Tibial artery (tissue), 4 donors: ENCODE measurements at regions not wholly inside any gene's neighbourhood (a gene's known extent, or its start where the extent isn't known, plus 50 kb on each side); places are given as distances from the start of the nearest gene placed in this dataset.

Experiments
- DNase-seq, 2 donors: peaks; one replicate each; pipeline ENCODE4 v3.0.0-alpha.2; 2019
- H3K27ac ChIP-seq, 2 donors: fragments of 200-600 bp; sonication (generic) in 1 of 2; 1 replicate in 1 of 2; 2 replicates in 1 of 2; pipeline ENCODE4 v1.5.1; 2018 to 2019; ENCODE audit warnings: mild to moderate bottlenecking in 1 of 2
- H3K27me3 ChIP-seq, 2 donors: fragments of 200-600 bp; sonication (generic) in 1 of 2; one replicate each; pipeline versions ENCODE4 v1.5.1 to v1.6.0; 2016 to 2019
- H3K36me3 ChIP-seq, 3 donors: fragments of 200-600 bp; sonication (generic) in 2 of 3; one replicate each; pipeline ENCODE4 v1.5.1; 2016 to 2019; ENCODE audit warnings: mild to moderate bottlenecking in 2 of 3
- H3K4me1 ChIP-seq, 4 donors: fragments of 200-600 bp; sonication (generic) in 2 of 4; 1 replicate in 3 of 4; 2 replicates in 1 of 4; pipeline ENCODE4 v1.5.1; 2016 to 2019
- H3K4me3 ChIP-seq, 2 donors: fragments of 200-600 bp; sonication (generic) in 1 of 2; 1 replicate in 1 of 2; 2 replicates in 1 of 2; pipeline ENCODE4 v1.5.1; 2018 to 2019; ENCODE audit warnings: mild to moderate bottlenecking in 2 of 2
- H3K9me3 ChIP-seq, 3 donors: fragments of 200-600 bp; sonication (generic) in 1 of 3; one replicate each; pipeline ENCODE4 v1.5.1; 2016 to 2019
- intact Hi-C: fragments of 100-400 bp; cut with DNase I; formaldehyde crosslinking; loops from one replicate; pipeline ENCODE4 v1.15.0; 2023; ENCODE audit warnings: low total_unique reads
- TF ChIP-seq, protein P1 (sequence below), 2 experiments: fragments of 200-600 bp in 1 of 2; fragments of 450-650 bp in 1 of 2; IDR thresholded peaks; one replicate each; pipeline ENCODE4 v1.5.1; 2017 to 2019; ENCODE audit warnings: antibody characterized with exemption in 2 of 2, mild to moderate bottlenecking in 1 of 2, moderate library complexity in 1 of 2

- intact Hi-C loops, result loop anchor here (10.0 kb wide), 1 partner anchor 145 kb away; no protein-coding TSS in a partner anchor
- Histone ChIP-seq H3K36me3 (no peaks in the 10 kb centered on the region), H3K4me1 (no peaks in the 10 kb centered on the region), H3K27ac (no peak overlapping the region), H3K9me3 (no peaks in the 10 kb centered on the region), H3K27me3 (no peaks in the 10 kb centered on the region), H3K4me3 (no peak overlapping the region)
- TF ChIP-seq, protein P1, sequence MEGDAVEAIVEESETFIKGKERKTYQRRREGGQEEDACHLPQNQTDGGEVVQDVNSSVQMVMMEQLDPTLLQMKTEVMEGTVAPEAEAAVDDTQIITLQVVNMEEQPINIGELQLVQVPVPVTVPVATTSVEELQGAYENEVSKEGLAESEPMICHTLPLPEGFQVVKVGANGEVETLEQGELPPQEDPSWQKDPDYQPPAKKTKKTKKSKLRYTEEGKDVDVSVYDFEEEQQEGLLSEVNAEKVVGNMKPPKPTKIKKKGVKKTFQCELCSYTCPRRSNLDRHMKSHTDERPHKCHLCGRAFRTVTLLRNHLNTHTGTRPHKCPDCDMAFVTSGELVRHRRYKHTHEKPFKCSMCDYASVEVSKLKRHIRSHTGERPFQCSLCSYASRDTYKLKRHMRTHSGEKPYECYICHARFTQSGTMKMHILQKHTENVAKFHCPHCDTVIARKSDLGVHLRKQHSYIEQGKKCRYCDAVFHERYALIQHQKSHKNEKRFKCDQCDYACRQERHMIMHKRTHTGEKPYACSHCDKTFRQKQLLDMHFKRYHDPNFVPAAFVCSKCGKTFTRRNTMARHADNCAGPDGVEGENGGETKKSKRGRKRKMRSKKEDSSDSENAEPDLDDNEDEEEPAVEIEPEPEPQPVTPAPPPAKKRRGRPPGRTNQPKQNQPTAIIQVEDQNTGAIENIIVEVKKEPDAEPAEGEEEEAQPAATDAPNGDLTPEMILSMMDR (IDR thresholded peaks at IDR 0.05), result no peak
- no peak for DNase-seq
These were observed 126.6 kb upstream of the ACSL4 start for GRCh38 chrX:109859651-109860050.

DNA sequence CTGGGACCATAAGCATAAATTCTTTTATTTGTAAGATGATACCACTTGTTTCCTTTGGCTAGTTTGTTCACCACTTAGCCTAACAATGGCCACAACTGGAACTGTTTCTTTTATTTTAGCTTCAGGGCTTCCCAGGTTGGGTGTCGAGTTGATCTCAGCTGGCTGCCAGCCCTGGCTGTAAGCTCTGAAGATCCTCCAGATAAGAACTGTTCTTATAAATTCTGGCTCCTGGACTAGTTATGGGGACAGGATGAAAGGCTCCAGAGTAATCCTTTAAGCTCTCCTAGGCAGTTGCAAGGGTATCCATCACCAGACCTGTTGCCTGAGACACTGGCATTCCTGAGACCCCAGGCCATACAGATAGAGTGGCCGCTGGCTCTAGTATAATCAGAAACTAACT is 129.4 kb upstream of the ACSL4 start:
- H3K27me3 ChIP-seq, result no peaks in the 10 kb centered on the region
- intact Hi-C loops, result no loop called here
- no peak overlapping the region for H3K27ac ChIP-seq
- no peak overlapping the region for H3K4me3 ChIP-seq
- no peaks in the 10 kb centered on the region for H3K4me1 ChIP-seq
- H3K36me3 ChIP-seq, result no peaks in the 10 kb centered on the region
- DNase-seq, result no peak
- H3K9me3 ChIP-seq, result no peaks in the 10 kb centered on the region
- TF ChIP-seq, protein P1 (IDR thresholded peaks at IDR 0.05), result no peak

DNA sequence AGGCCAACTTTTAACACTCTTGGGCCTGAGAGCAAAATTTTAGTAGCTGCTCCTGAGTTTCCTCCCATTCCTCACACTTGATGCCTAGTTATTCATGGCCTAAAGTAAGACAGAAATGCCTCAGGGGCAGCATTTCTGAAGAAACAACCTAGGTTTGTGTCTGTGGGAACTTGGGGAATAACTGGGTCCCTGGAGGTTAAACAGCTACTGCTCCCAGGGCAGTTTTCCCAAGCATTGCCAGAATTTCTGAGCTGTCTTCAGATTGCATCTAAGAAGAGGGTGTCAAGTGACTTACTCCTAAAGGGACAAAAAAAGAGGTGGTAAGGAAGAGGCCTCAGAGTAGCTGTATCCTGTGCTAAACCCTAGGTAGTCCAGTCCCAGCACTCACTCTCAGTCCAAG is 130.8 kb upstream of the ACSL4 start:
- Histone ChIP-seq H3K27ac (no peak overlapping the region), H3K36me3 (no peaks in the 10 kb centered on the region), H3K9me3 (no peaks in the 10 kb centered on the region), H3K4me1 (no peaks in the 10 kb centered on the region), H3K4me3 (no peak overlapping the region), H3K27me3 (no peaks in the 10 kb centered on the region)
- DNase-seq, result no peak
- TF ChIP-seq, protein P1 (IDR thresholded peaks at IDR 0.05), result no peak
- intact Hi-C loops, result no loop called here

DNA sequence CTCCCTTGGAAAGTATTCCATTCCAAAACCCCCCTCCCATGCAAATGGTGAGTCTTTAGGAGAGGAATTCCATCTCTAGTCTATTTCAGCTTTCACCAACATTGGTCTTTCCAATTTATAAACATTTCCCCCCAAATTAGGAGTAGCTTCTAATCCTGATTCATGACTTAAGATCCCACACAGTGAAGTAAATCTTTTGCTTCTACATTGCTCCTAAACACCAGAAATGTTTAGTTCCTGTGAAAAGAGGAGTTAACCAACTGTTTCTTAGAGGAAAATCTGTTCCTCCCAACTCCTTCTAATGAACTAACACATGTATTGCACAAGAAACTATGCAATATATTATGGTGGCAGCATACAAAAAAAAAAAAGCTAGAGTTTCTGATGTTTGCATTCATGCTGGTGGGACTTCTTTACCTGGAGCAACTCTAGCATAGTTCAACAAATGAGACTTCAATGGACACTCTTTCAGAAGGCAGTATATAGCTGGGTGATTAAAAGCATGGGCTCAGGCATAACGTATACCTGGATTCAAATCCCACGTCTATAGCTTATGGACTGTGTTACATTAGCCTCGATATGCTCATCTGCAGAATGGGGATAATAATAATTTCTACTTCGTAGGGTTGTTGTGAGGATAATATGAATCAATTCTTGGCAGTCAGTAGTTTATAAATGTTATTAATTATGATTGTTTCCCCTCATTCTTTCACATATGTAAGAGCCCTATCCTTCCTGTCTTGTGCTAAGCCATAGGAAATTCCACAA is 131.6 kb upstream of the TMEM164 start:
- no peaks in the 10 kb centered on the region for H3K36me3 ChIP-seq
- no peaks in the 10 kb centered on the region for H3K27me3 ChIP-seq
- DNase-seq, result no peak
- no peaks in the 10 kb centered on the region for H3K4me1 ChIP-seq
- TF ChIP-seq, protein P1 (IDR thresholded peaks at IDR 0.05), result no peak
- no peak overlapping the region for H3K4me3 ChIP-seq
- intact Hi-C loops, result no loop called here
- H3K9me3 ChIP-seq, result no peaks in the 10 kb centered on the region
- no peak overlapping the region for H3K27ac ChIP-seq

- H3K9me3 ChIP-seq, result no peaks in the 10 kb centered on the region
- no peaks in the 10 kb centered on the region for H3K36me3 ChIP-seq
- H3K27ac ChIP-seq, result no peak overlapping the region
- TF ChIP-seq, protein P1 (IDR thresholded peaks at IDR 0.05), result no peak
- H3K27me3 ChIP-seq, result no peaks in the 10 kb centered on the region
- no peak overlapping the region for H3K4me3 ChIP-seq
- intact Hi-C loops, result no loop called here
- no peaks in the 10 kb centered on the region for H3K4me1 ChIP-seq
- no peak for DNase-seq
These were observed 130.7 kb upstream of the TMEM164 start for GRCh38 chrX:109872021-109872732.
